H1 (cell line): ENCODE measurements at regions not wholly inside any gene's neighbourhood (a gene's known extent, or its start where the extent isn't known, plus 50 kb on each side); places are given as distances from the start of the nearest gene placed in this dataset.

Experiments used
- CTCF ChIA-PET: fragments of 300-600 bp; sonication (Branson Sonifier 250); formaldehyde crosslinking; loops from one replicate; lab custom pipeline; 2021; ENCODE audit not compliant: partially characterized antibody; lab: Charles Lee
- POLR2A ChIA-PET: fragments of 300-600 bp; sonication (Branson Sonifier 250); formaldehyde crosslinking; loops from one replicate; lab custom pipeline; 2021; ENCODE audit warnings: inconsistent platforms; ENCODE audit not compliant: partially characterized antibody; lab: Charles Lee
- DNase-seq, 2 experiments: peaks; one replicate each; pipeline versions ENCODE4 v3.0.0 to v3.0.0-alpha.2; 2010 to 2022; ENCODE audit warnings: low spot score in 2 of 2, low read depth in 1 of 2, mixed read lengths in 1 of 2
- FAIRE-seq: peaks from 2 replicates; lab custom pipeline; 2011; peaks lifted over from hg19 to GRCh38; lab: Jason Lieb, UNC
- H2AFZ ChIP-seq: 2 replicates; pipeline ENCODE4 v1.8.1; 2012; ENCODE audit warnings: low read length, inconsistent platforms
- H2AK5ac ChIP-seq: 2 replicates; pipeline ENCODE4 v1.6.1; 2013; ENCODE audit warnings: low read depth, low read length
- H2BK120ac ChIP-seq: replicated peaks from 2 replicates; pipeline ENCODE3; 2013; ENCODE audit warnings: low read depth, low read length, inconsistent platforms
- H2BK12ac ChIP-seq: 2 replicates; pipeline ENCODE4 v1.6.1; 2013; ENCODE audit warnings: low read depth, low read length
- H2BK15ac ChIP-seq: 2 replicates; pipeline ENCODE4 v1.6.1; 2013; ENCODE audit warnings: low read length
- H2BK20ac ChIP-seq: 2 replicates; pipeline ENCODE4 v1.6.1; 2013; ENCODE audit warnings: low read length
- H2BK5ac ChIP-seq: 2 replicates; pipeline ENCODE4 v1.6.1; 2013; ENCODE audit warnings: low read depth, low read length
- H3K14ac ChIP-seq: 2 replicates; pipeline ENCODE4 v1.6.1; 2013; ENCODE audit warnings: inconsistent platforms; ENCODE audit not compliant: insufficient read length
- H3K18ac ChIP-seq: 2 replicates; pipeline ENCODE4 v1.6.1; 2013; ENCODE audit warnings: low read length; ENCODE audit errors: extremely low read depth
- H3K23ac ChIP-seq: 2 replicates; pipeline ENCODE4 v1.6.1; 2013; ENCODE audit warnings: inconsistent platforms; ENCODE audit not compliant: insufficient read length
- H3K23me2 ChIP-seq: 2 replicates; pipeline ENCODE4 v1.6.1; 2013; ENCODE audit warnings: low read depth, low read length
- H3K27ac ChIP-seq: 2 replicates; pipeline ENCODE4 v1.6.1; 2011; ENCODE audit warnings: low read depth, low read length, inconsistent platforms
- H3K27me3 ChIP-seq, 4 experiments: replicated peaks in 1 of 4; 1 replicate in 1 of 4; 2 replicates in 3 of 4; pipeline versions ENCODE4 v1.6.1 to v1.8.1; 2011 to 2013; ENCODE audit warnings: low read length in 3 of 4, mild to moderate bottlenecking in 3 of 4, inconsistent platforms in 2 of 4, mixed read lengths in 2 of 4, moderate library complexity in 1 of 4; ENCODE audit not compliant: control insufficient read depth in 3 of 4, insufficient read depth in 3 of 4; ENCODE audit errors: extremely low read depth in 1 of 4
- H3K36me3 ChIP-seq, 4 experiments: 2 replicates each; pipeline versions ENCODE4 v1.6.1 to v1.8.1; 2011 to 2013; ENCODE audit warnings: mild to moderate bottlenecking in 4 of 4, low read length in 3 of 4, moderate library complexity in 2 of 4, control low read depth in 1 of 4, inconsistent platforms in 1 of 4; ENCODE audit not compliant: insufficient read depth in 4 of 4, control insufficient read depth in 2 of 4
- H3K4ac ChIP-seq: replicated peaks from 2 replicates; pipeline ENCODE3; 2013; ENCODE audit warnings: low read length, low read depth, mixed read lengths, inconsistent platforms; ENCODE audit not compliant: insufficient read length
- H3K4me1 ChIP-seq, 4 experiments: replicated peaks in 1 of 4; 1 replicate in 1 of 4; 2 replicates in 3 of 4; pipeline versions ENCODE4 v1.6.1 to v1.8.1; 2011 to 2013; ENCODE audit warnings: low read length in 3 of 4, inconsistent platforms in 2 of 4, mixed read lengths in 1 of 4; ENCODE audit not compliant: insufficient read depth in 4 of 4, control insufficient read depth in 3 of 4
- H3K4me2 ChIP-seq, 2 experiments: 2 replicates each; pipeline versions ENCODE4 v1.6.1 to v1.8.1; 2011 to 2013; ENCODE audit warnings: low read depth in 2 of 2, low read length in 2 of 2, control low read depth in 1 of 2, inconsistent platforms in 1 of 2, mild to moderate bottlenecking in 1 of 2; ENCODE audit not compliant: insufficient read depth in 1 of 2
- H3K4me3 ChIP-seq, 4 experiments: fragments of 200-600, 300-600 bp in 1 of 4; sonication (generic), shearing (Covaris generic), sonication (Bioruptor Twin) in 1 of 4; 2 replicates each; pipeline versions ENCODE4 v1.5.1 to v1.8.1; 2011 to 2016; ENCODE audit warnings: low read length in 4 of 4, low read depth in 3 of 4, control low read depth in 2 of 4, inconsistent platforms in 2 of 4, mild to moderate bottlenecking in 2 of 4, mixed read lengths in 1 of 4, moderate library complexity in 1 of 4; ENCODE audit not compliant: insufficient read depth in 2 of 4; ENCODE audit errors: extremely low read depth in 1 of 4
- H3K56ac ChIP-seq: replicated peaks from 2 replicates; pipeline ENCODE3; 2013; ENCODE audit warnings: low read depth, mild to moderate bottlenecking, mixed read lengths, low read length, inconsistent platforms; ENCODE audit not compliant: insufficient read length
- H3K79me1 ChIP-seq: 2 replicates; pipeline ENCODE4 v1.6.1; 2013; ENCODE audit warnings: low read depth, low read length, control low read depth
- H3K79me2 ChIP-seq, 2 experiments: 2 replicates each; pipeline versions ENCODE4 v1.6.1 to v1.8.1; 2012 to 2013; ENCODE audit warnings: low read length in 2 of 2, mild to moderate bottlenecking in 2 of 2, inconsistent platforms in 1 of 2; ENCODE audit not compliant: insufficient read depth in 2 of 2, control insufficient read depth in 1 of 2
- H3K9ac ChIP-seq, 4 experiments: replicated peaks in 1 of 4; 1 replicate in 1 of 4; 2 replicates in 3 of 4; pipeline versions ENCODE4 v1.6.1 to v1.8.1; 2011 to 2013; ENCODE audit warnings: low read depth in 3 of 4, low read length in 3 of 4, control low read depth in 2 of 4, mild to moderate bottlenecking in 2 of 4, moderate library complexity in 2 of 4, inconsistent platforms in 1 of 4; ENCODE audit errors: extremely low read depth in 1 of 4
- H3K9me3 ChIP-seq, 2 experiments: 2 replicates each; pipeline versions ENCODE4 v1.6.1 to v1.8.1; 2012 to 2013; ENCODE audit warnings: mild to moderate bottlenecking in 2 of 2, moderate library complexity in 2 of 2, control low read depth in 1 of 2, inconsistent platforms in 1 of 2, low read depth in 1 of 2, low read length in 1 of 2, mixed read lengths in 1 of 2; ENCODE audit not compliant: insufficient read depth in 2 of 2
- H4K20me1 ChIP-seq, 2 experiments: replicated peaks in 1 of 2; 2 replicates each; pipeline versions ENCODE3 to v1.8.1; 2011 to 2013; ENCODE audit warnings: inconsistent platforms in 2 of 2, low read length in 2 of 2, mild to moderate bottlenecking in 1 of 2; ENCODE audit not compliant: insufficient read depth in 2 of 2, control insufficient read depth in 1 of 2
- H4K5ac ChIP-seq: 2 replicates; pipeline ENCODE4 v1.6.1; 2013; ENCODE audit warnings: low read length, low read depth, mixed read lengths, inconsistent platforms; ENCODE audit not compliant: insufficient read length
- H4K8ac ChIP-seq: 2 replicates; pipeline ENCODE4 v1.8.0; 2013; ENCODE audit warnings: mild to moderate bottlenecking, moderate library complexity, low read length, inconsistent platforms; ENCODE audit not compliant: insufficient read depth; ENCODE audit errors: extremely low read depth
- H4K91ac ChIP-seq: replicated peaks from 2 replicates; pipeline ENCODE3; 2013; ENCODE audit warnings: low read length, mixed read lengths, inconsistent platforms; ENCODE audit not compliant: insufficient read length
- BCL11A ChIP-seq, 2 experiments: IDR thresholded peaks; one replicate each; pipeline ENCODE4 v1.6.1; 2011; ENCODE audit warnings: low read depth in 2 of 2, low read length in 2 of 2, mild to moderate bottlenecking in 2 of 2
- RFX5 ChIP-seq: IDR thresholded peaks from 2 replicates; pipeline ENCODE4 v1.6.1; 2011; ENCODE audit warnings: low read depth, low read length, improper control_type of control experiment, borderline replicate concordance
- TAF1 ChIP-seq: IDR thresholded peaks from 2 replicates; pipeline ENCODE4 v1.6.1; 2011; ENCODE audit warnings: mild to moderate bottlenecking, low read depth, low read length
- WGBS, 2 experiments: shearing (Covaris generic) in 1 of 2; methylation state at CpG; one replicate each; pipeline versions ENCODE4 v1.1.6 to v1.1.7; 2013 to 2015; ENCODE audit warnings: low lambda C conversion rate in 2 of 2, mixed read lengths in 2 of 2, inconsistent platforms in 1 of 2, low coverage in 1 of 2, missing lambda C conversion rate in 1 of 2; ENCODE audit not compliant: insufficient replicate concordance in 2 of 2, insufficient coverage in 1 of 2, insufficient read length in 1 of 2; ENCODE audit errors: extremely low coverage in 1 of 2, missing lambda C conversion rate in 1 of 2; 5-methylcytosine and 5-hydroxymethylcytosine counted together
- TF ChIP-seq, protein P1 (sequence below): IDR thresholded peaks from 2 replicates; pipeline ENCODE4 v1.6.1; 2011; ENCODE audit warnings: low read depth, mild to moderate bottlenecking, low read length; ENCODE audit not compliant: insufficient read depth

DNA sequence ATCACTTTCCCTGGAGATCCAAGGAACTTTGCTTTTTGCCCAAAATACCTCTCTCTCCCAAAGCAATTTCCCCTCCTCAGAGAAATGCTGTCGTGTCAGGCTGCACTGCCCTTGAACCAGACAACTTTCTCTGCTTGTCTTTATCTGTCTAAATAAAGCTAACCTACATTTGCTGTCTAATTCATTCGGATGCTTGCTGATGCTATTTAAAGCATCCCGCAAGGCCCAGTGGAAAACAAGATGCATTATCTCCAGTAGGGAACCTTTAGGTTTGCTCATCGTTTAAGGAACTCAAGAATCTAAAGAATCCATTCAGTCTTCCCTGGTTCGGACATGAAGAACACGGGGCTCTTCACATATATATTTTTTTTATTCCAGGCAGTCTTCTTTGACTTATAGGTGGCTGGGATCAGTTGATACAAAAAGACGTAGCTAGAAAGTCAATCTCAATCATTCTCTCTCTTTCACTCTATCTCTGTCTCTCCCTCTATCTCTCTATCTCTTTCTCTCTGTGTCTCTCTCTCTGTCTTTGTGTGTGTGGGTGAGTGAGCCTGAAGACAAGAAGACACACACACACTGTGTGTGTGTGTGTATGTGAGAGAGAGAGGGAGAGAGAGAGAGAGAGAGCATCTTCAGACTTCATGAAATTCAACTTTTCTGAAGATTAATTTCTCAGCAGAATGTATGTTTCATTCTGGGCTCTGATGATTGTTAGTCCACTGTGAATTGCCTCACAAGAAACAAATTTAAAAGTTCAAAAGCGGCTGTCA, 92.8 kb upstream of the MKLN1 start:
- no peaks in the 10 kb centered on the region for H3K79me1 ChIP-seq
- no peak for DNase-seq
- H3K4me1 ChIP-seq, result peaks cover 1 to 13% (median 2%) of the 10 kb centered on the region in 4 experiments; a peak in 3 of 7 replicates
- H2BK5ac ChIP-seq, result no peak overlapping the region
- no peaks in the 10 kb centered on the region for H3K36me3 ChIP-seq
- H3K4ac ChIP-seq, result no peak overlapping the region
- no peak overlapping the region for H4K91ac ChIP-seq
- no peak overlapping the region for H3K4me2 ChIP-seq
- no peak overlapping the region for H4K8ac ChIP-seq
- no peak overlapping the region for H3K14ac ChIP-seq
- no peak overlapping the region for H2BK20ac ChIP-seq
- no peak overlapping the region for H3K9ac ChIP-seq
- H3K23ac ChIP-seq, result no peak overlapping the region
- no peak for FAIRE-seq
- ChIA-PET POLR2A (interaction anchor here (0.6 to 1.1 kb wide), 2 partner anchors 49 to 125 kb away, joined by 3 read pairs; no protein-coding TSS in a partner anchor), CTCF (interaction anchor here (0.7 to 2.1 kb wide), 4 partner anchors 11 to 23 kb away, joined by 3 to 13 read pairs (median 4); no protein-coding TSS in a partner anchor)
- no peak overlapping the region for H2BK15ac ChIP-seq
- H3K56ac ChIP-seq, result no peak overlapping the region
- H4K5ac ChIP-seq, result no peak overlapping the region
- WGBS, 2 experiments, result 72% methylated on average over 8 of the region's 8 CpGs; no CpG with 5 or more reads in 1 of the 2 experiments
- H3K27me3 ChIP-seq, result no peaks in the 10 kb centered on the region
- no peaks in the 10 kb centered on the region for H3K9me3 ChIP-seq
- H3K27ac ChIP-seq, result no peak overlapping the region
- H2AFZ ChIP-seq, result 0 out of 2 replicates have a peak overlapping the region, but pooled peaks have one; percentile 18
- no peaks in the 10 kb centered on the region for H3K23me2 ChIP-seq
- no peak overlapping the region for H2BK120ac ChIP-seq
- H3K4me3 ChIP-seq, result no peak overlapping the region
- H3K18ac ChIP-seq, result no peak overlapping the region
- H2AK5ac ChIP-seq, result no peak overlapping the region
- no peak overlapping the region for H2BK12ac ChIP-seq
- H4K20me1 ChIP-seq, result no peaks in the 10 kb centered on the region
- H3K79me2 ChIP-seq, result no peaks in the 10 kb centered on the region
- no peak for TF ChIP-seq RFX5
- TF ChIP-seq, protein P1, sequence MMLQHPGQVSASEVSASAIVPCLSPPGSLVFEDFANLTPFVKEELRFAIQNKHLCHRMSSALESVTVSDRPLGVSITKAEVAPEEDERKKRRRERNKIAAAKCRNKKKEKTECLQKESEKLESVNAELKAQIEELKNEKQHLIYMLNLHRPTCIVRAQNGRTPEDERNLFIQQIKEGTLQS, result no peak
- TF ChIP-seq TAF1, result no peak
- TF ChIP-seq BCL11A (IDR thresholded peaks at IDR 0.05; ENCODE audit: low read depth in 2 of 2, low read length in 2 of 2), result no peak
